H1 (cell line): ENCODE measurements at regions not wholly inside any gene's neighbourhood (a gene's known extent, or its start where the extent isn't known, plus 50 kb on each side); places are given as distances from the start of the nearest gene placed in this dataset.

ENCODE experiments used
- JUND ChIP-seq: IDR thresholded peaks from 2 replicates; pipeline ENCODE4 v1.6.1; 2011; ENCODE audit warnings: mild to moderate bottlenecking, improper control_type of control experiment, low read length
- KDM1A ChIP-seq: fragments of 200-600, 300-600 bp; sonication (generic); IDR thresholded peaks from 2 replicates; pipeline ENCODE4 v1.7.1; 2016; ENCODE audit warnings: mild to moderate bottlenecking, low read length, borderline replicate concordance
- POLR2A ChIP-seq, 2 experiments: IDR thresholded peaks; 1 replicate in 1 of 2; 2 replicates in 1 of 2; pipeline ENCODE4 v1.6.1; 2011; ENCODE audit warnings: low read depth in 2 of 2, low read length in 2 of 2, mild to moderate bottlenecking in 2 of 2; ENCODE audit errors: control extremely low read depth in 1 of 2
- RAD21 ChIP-seq, 2 experiments: IDR thresholded peaks in 1 of 2; conservative IDR thresholded peaks in 1 of 2; 2 replicates each; pipeline ENCODE4 v1.6.1; 2011; ENCODE audit warnings: low read depth in 2 of 2, low read length in 2 of 2, improper control_type of control experiment in 1 of 2, inconsistent platforms in 1 of 2, mild to moderate bottlenecking in 1 of 2, moderate library complexity in 1 of 2
- RFX5 ChIP-seq: IDR thresholded peaks from 2 replicates; pipeline ENCODE4 v1.6.1; 2011; ENCODE audit warnings: low read depth, low read length, improper control_type of control experiment, borderline replicate concordance
- RNF2 ChIP-seq: fragments of 200-900, 300-1000 bp; sonication (generic); IDR thresholded peaks from 2 replicates; pipeline ENCODE4 v1.7.1; 2016; ENCODE audit warnings: borderline replicate concordance, low read depth, mild to moderate bottlenecking, antibody characterized with exemption, low read length; ENCODE audit not compliant: poor library complexity, severe bottlenecking; ENCODE audit errors: missing control alignments
- RXRA ChIP-seq: IDR thresholded peaks from 2 replicates; pipeline ENCODE4 v1.6.1; 2011; ENCODE audit warnings: low read depth, mild to moderate bottlenecking, low read length, moderate library complexity; ENCODE audit not compliant: insufficient read depth
- SIX5 ChIP-seq: IDR thresholded peaks from 2 replicates; pipeline ENCODE4 v1.6.1; 2011; ENCODE audit warnings: mild to moderate bottlenecking, low read depth, low read length
- SP2 ChIP-seq: IDR thresholded peaks from 2 replicates; pipeline ENCODE4 v1.6.1; 2012; ENCODE audit warnings: mild to moderate bottlenecking, low read length, inconsistent platforms
- YY1 ChIP-seq: IDR thresholded peaks from 2 replicates; pipeline ENCODE4 v1.6.1; 2011; ENCODE audit warnings: low read depth, mild to moderate bottlenecking, low read length
- ZNF274 ChIP-seq: IDR thresholded peaks from 2 replicates; pipeline ENCODE4 v1.7.0; 2012; ENCODE audit warnings: low read length, borderline replicate concordance; ENCODE audit errors: extremely low read depth
- TF ChIP-seq, protein P1 (sequence below): IDR thresholded peaks from 2 replicates; pipeline ENCODE4 v1.6.1; 2012; ENCODE audit warnings: low read length, inconsistent platforms
- TF ChIP-seq, protein P2 (sequence below), 3 experiments: IDR thresholded peaks; 1 replicate in 2 of 3; 2 replicates in 1 of 3; pipeline versions ENCODE4 v1.5.1 to v1.6.1; 2011; ENCODE audit warnings: low read length in 3 of 3, mild to moderate bottlenecking in 3 of 3, inconsistent platforms in 2 of 3, low read depth in 1 of 3, moderate library complexity in 1 of 3; ENCODE audit not compliant: insufficient read depth in 1 of 3; ENCODE audit errors: control extremely low read depth in 1 of 3

DNA sequence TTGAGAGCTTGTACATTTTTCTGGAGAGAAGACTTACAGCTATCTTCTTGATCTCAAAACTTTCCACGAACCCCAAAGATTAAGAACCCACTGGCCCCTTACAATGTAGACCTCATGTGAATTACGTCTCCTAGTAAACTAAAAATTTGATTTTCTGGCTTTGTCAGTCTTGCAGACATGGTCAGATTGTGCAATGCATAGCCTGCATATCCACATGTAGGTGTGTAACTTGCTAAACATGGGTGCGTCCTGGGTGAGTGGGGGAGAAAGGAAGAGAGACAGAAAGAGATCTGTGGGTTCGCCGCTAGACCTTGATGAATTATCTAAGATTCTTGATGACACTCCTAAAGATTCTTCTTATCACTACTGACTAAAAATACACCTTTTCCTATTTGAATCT, 561.2 kb upstream of the MDFIC2 start:
- TF ChIP-seq, protein P1, sequence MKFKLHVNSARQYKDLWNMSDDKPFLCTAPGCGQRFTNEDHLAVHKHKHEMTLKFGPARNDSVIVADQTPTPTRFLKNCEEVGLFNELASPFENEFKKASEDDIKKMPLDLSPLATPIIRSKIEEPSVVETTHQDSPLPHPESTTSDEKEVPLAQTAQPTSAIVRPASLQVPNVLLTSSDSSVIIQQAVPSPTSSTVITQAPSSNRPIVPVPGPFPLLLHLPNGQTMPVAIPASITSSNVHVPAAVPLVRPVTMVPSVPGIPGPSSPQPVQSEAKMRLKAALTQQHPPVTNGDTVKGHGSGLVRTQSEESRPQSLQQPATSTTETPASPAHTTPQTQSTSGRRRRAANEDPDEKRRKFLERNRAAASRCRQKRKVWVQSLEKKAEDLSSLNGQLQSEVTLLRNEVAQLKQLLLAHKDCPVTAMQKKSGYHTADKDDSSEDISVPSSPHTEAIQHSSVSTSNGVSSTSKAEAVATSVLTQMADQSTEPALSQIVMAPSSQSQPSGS, result no peak
- no peak for TF ChIP-seq RXRA
- no peak for TF ChIP-seq YY1
- TF ChIP-seq KDM1A, result no peak
- TF ChIP-seq RFX5, result no peak
- TF ChIP-seq, protein P2, sequence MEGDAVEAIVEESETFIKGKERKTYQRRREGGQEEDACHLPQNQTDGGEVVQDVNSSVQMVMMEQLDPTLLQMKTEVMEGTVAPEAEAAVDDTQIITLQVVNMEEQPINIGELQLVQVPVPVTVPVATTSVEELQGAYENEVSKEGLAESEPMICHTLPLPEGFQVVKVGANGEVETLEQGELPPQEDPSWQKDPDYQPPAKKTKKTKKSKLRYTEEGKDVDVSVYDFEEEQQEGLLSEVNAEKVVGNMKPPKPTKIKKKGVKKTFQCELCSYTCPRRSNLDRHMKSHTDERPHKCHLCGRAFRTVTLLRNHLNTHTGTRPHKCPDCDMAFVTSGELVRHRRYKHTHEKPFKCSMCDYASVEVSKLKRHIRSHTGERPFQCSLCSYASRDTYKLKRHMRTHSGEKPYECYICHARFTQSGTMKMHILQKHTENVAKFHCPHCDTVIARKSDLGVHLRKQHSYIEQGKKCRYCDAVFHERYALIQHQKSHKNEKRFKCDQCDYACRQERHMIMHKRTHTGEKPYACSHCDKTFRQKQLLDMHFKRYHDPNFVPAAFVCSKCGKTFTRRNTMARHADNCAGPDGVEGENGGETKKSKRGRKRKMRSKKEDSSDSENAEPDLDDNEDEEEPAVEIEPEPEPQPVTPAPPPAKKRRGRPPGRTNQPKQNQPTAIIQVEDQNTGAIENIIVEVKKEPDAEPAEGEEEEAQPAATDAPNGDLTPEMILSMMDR (IDR thresholded peaks at IDR 0.05; ENCODE audit: control extremely low read depth in 1 of 3, insufficient read depth in 1 of 3, low read depth in 1 of 3, low read length in 3 of 3), result no peak
- no peak for TF ChIP-seq RNF2
- no peak for TF ChIP-seq SP2
- TF ChIP-seq ZNF274, result no peak
- TF ChIP-seq JUND, result no peak
- no peak for TF ChIP-seq RAD21 (IDR thresholded peaks at IDR 0.05 in 1 of 2, conservative IDR thresholded peaks at IDR 0.05 in 1 of 2; ENCODE audit: low read depth in 2 of 2, low read length in 2 of 2)
- TF ChIP-seq POLR2A (IDR thresholded peaks at IDR 0.05; ENCODE audit: control extremely low read depth in 1 of 2, low read depth in 2 of 2, low read length in 2 of 2), result no peak
- no peak for TF ChIP-seq SIX5
